ENCODE measurements at regions not wholly inside any gene's neighbourhood (a gene's known extent, or its start where the extent isn't known, plus 50 kb on each side); places are given as distances from the start of the nearest gene placed in this dataset.

- TF ChIP-seq CHD7 (IDR thresholded peaks at IDR 0.05; ENCODE audit: insufficient replicate concordance, low read length) (no peak), RAD21 (IDR thresholded peaks at IDR 0.05 in 1 of 2, conservative IDR thresholded peaks at IDR 0.05 in 1 of 2; ENCODE audit: low read depth in 2 of 2, low read length in 2 of 2) (no peak)
Observed at GRCh38 chr4:124861761-124862160, 149.2 kb upstream of the ANKRD50 start (continued).

All from H1 (cell line).